ENCODE measurements at regions not wholly inside any gene's neighbourhood (a gene's known extent, or its start where the extent isn't known, plus 50 kb on each side); places are given as distances from the start of the nearest gene placed in this dataset.
"Not testable (repeated sequence)": the region's sequence is repeated elsewhere in the genome, so short reads cannot be mapped to it uniquely, and the experiment has no call there.

- DNase-seq (ENCODE audit: low read depth): no peak
These were observed 847.2 kb downstream of the TDRD15 start for GRCh38 chr2:21970971-21971370.

GRCh38 chr2:21972586-21972985, 848.8 kb downstream of the TDRD15 start:
- DNase-seq (ENCODE audit: low read depth): no peak

- no peak for DNase-seq (ENCODE audit: low read depth)
These were observed 857.4 kb downstream of the TDRD15 start for GRCh38 chr2:21981127-21981526.

DNA sequence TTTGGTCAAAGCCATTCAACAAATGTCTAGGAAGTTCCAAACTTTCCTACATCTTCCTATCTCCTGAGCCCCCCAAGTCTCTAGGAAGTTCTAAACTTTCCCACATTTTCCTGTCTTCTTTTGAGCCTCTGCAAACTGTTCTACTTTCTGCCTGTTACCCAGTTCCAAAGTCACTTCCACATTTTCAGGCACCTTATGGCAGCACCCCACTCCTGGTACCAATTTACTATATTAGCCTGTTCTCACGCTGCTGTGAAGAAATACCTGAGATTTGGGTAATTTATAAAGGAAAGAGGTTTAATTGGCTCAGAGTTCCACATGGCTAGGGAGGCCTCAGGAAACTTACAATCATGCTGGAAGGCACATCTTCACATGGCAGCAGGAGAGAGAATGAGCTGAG, 869.2 kb downstream of the TDRD15 start:
- DNase-seq (ENCODE audit: low read depth): no peak

- no peak for DNase-seq (ENCODE audit: low read depth)
These were observed 872.6 kb downstream of the TDRD15 start for GRCh38 chr2:21996339-21996738.

DNA sequence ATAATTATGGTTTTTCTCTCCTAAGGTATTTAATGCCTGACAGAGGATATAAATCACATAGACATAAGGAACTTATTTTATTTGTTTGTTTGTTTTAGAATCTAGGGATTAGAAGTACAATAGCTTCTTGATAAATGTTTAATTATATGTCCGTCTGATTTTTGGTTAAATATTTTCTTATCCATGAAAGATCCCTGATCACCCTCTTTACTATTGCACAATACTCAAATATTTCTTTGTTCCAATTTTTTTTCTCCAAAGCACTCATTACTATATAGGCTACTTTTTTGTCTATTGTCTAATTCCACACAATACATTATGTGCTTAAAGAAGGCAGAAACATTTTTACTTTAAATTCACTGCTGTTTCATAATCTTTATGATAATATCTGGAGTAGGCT, 875.8 kb downstream of the TDRD15 start:
- no peak for DNase-seq (ENCODE audit: low read depth)

DNA sequence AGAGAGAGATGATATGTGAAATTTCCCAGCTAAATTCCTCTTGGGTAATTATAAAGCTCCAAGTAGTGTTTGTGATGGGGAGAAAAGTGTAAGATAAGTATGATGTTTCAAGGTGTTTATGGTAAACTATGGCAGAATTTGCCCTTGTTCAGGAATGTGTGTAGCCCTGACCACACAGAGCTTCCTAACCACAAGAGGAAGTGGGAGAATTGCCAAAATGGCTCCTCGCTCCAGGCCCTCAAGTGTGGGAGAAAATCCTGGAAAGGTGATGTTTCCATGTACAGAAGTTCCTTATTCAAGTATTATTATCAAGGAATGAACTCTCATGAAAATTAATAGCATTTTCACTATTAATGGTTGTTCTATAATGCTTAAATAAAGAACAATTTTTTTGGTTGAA, 878.3 kb downstream of the TDRD15 start:
- no peak for DNase-seq (ENCODE audit: low read depth)

GRCh38 chr2:22003270-22003669, 879.5 kb downstream of the TDRD15 start:
- DNase-seq (ENCODE audit: low read depth): no peak

GRCh38 chr2:22011048-22011447, 887.3 kb downstream of the TDRD15 start:
- DNase-seq (ENCODE audit: low read depth): no peak

- DNase-seq (ENCODE audit: low read depth): no peak
These were observed 896.4 kb downstream of the TDRD15 start for GRCh38 chr2:22020091-22020742.

GRCh38 chr2:22027345-22028005, 903.7 kb downstream of the TDRD15 start:
- DNase-seq (ENCODE audit: low read depth): no peak

GRCh38 chr2:22035361-22035830, 911.6 kb downstream of the TDRD15 start:
- no peak for DNase-seq (ENCODE audit: low read depth)

DNA sequence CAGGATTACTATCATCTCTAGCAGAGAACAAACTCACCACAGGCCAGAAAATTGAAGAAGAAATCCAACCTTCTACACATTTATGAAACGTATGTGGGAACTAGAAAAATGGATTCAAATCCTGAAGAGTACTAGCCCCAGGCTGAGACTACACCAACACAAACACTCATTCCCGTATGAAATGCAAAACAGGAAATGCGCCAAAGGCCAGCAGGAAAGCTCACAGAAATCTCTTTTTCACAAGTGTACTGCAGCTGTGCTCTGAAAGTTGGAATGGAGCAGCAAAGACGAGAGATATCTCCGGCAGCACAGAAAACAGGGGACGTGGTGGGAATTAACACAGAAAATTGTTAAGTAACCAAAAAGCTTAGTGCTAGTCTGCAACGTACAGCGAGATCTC, 913.5 kb downstream of the TDRD15 start:
- no peak for DNase-seq (ENCODE audit: low read depth)

- no peak for DNase-seq (ENCODE audit: low read depth)
These were observed 920.0 kb downstream of the TDRD15 start for GRCh38 chr2:22043784-22044183.

DNA sequence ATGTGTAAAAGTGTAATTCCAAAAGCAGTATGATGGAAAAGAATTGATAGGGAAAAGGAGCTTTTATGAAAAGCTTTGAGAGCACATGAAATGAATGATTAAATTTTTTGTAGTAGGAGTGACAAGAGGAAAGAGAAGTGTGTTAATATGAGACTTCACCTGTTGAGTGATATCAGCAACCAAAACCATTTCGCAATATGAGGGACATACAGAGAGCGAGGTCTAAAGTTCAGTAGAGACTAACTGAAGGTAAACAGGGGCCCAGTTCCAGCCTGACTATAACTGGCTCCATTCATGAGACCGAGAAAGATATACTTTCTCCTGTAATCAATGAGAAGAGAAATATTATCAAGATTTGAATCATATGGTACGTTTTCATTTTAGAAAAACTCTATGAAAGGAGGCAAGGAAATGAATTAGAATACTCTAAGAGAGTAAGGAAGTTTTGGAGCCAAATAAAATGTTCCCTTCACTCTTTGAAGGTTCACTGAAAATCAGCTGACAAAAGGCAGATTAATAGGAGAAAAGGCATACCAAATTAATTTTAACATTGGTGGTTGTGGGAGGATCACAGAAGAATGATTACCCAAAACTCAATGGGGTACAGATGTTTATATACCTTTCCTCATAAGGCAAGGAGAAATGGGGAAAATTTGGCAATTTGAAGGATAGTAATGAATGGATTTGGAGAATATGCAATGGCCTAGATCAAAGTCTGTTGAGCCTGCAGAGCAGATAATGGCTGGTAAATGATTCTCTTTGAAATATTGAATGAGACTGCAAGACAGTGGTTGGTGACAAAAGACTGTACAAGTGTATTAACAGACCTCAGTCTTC, 932.2 kb downstream of the TDRD15 start:
- no peak for DNase-seq (ENCODE audit: low read depth)

DNA sequence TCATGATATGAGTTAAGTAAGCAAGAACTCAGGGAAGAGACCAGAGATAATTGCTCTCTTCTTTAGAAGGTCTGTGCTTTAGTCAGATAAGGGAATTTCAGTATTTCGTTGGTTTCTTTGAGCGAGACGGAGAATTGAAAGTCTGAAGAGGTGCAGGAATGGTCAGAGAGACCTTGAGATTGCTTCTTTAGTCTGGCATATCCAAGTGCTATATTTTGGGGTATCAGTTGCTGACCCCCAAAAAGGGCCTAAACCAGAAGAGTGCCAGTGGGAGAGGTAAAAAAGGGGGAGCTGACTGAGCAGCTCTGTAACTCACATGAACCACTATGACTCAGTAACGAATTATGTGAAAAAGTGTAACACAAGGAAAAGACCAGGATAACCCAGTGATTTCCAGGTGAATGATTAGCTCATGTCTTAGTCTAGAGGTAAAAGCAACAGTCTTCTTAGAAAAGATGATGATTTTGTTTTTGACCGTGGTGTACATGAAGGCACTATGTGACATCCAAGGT, 932.9 kb downstream of the TDRD15 start:
- no peak for DNase-seq (ENCODE audit: low read depth)

DNA sequence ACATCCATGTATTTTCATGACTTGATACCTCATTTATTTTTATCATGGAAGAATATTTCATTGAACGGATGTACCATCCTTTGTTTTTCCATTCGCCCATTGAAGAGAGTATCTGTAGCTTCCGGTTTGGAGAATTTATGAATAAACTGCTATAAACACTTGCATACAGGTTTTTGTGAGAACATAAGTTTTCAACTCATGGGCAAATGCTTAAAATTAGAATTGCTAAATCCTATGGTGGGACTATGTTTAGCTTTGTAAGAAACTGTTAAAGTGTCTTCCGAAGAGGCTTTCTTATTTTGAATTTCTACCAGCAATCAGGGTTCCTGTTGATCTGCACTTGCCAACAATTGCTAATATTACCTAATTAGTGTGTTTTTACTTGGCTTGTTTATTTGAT, 938.9 kb downstream of the TDRD15 start:
- no peak for DNase-seq (ENCODE audit: low read depth)

- DNase-seq (ENCODE audit: low read depth): no peak
These were observed 952.7 kb downstream of the TDRD15 start for GRCh38 chr2:22076454-22076853.

GRCh38 chr2:22078701-22079100, 954.9 kb downstream of the TDRD15 start:
- no peak for DNase-seq (ENCODE audit: low read depth)

- DNase-seq (ENCODE audit: low read depth): no peak
These were observed 955.8 kb downstream of the TDRD15 start for GRCh38 chr2:22079583-22079982.

GRCh38 chr2:22086726-22087125, 963.0 kb downstream of the TDRD15 start:
- no peak for DNase-seq (ENCODE audit: low read depth)

DNA sequence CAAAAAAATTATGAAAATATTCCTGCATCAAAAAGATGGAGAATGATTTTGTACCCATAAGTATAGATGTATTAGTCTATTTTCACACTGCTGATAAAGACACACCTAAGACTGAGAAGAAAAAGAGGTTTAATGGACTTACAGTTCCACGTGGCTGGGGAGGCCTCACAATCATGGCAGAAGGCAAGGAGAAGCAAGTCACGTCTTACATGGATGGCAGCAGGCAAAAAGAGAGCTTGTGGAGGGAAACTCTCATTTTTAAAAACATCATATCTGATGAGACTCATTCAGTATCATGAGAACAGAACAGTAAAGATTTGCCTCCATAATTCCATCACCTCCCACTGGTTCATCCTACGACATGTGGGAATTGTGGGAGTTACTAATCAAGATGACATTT, 979.8 kb downstream of the TDRD15 start:
- not testable (repeated sequence) for DNase-seq (ENCODE audit: low read depth)

DNA sequence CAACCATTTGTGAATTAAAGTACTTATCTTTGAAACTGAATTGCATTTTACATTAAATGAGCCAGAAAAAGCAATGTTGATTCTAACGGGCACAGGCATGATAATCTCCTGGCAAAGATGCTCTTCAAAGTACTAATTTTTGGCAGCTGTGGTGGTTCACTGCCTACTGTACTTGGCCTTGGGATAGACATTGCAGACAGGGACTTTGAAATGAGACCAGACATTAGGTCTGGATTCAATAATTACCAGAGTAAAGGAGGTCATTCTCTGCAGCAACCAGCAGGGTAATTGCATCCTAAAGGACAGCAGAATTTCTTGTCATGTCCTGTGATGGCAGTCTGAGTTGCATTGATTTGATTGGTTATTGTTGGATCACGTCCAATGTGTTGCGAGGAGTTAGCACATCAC, 986.5 kb downstream of the TDRD15 start:
- DNase-seq (ENCODE audit: low read depth): no peak

All from stimulated activated CD8-positive, alpha-beta memory T cell treated with anti-CD3 and anti-CD28 coated beads, Interleukin-12 subunit alpha, Interleukin-12 subunit beta, amount 100 ng/mL, for 1 hour (primary cell).